GM12878 (cell line): ENCODE measurements at regions not wholly inside any gene's neighbourhood (a gene's known extent, or its start where the extent isn't known, plus 50 kb on each side); places are given as distances from the start of the nearest gene placed in this dataset.

Experiments used
- CEBPZ ChIP-seq: fragments of 150-350 bp; IDR thresholded peaks from 2 replicates; pipeline ENCODE4 v1.6.1; 2016; ENCODE audit warnings: low read depth, low read length
- JUND ChIP-seq: IDR thresholded peaks from 2 replicates; pipeline ENCODE4 v1.6.1; 2012; ENCODE audit warnings: low read depth, mild to moderate bottlenecking, low read length, improper control_type of control experiment, moderate library complexity
- MAX ChIP-seq: IDR thresholded peaks from 2 replicates; pipeline ENCODE4 v1.6.1; 2012; ENCODE audit warnings: low read depth, low read length, improper control_type of control experiment
- NFYB ChIP-seq: IDR thresholded peaks from 2 replicates; pipeline ENCODE4 v1.6.1; 2011; ENCODE audit warnings: low read depth, mild to moderate bottlenecking, low read length, improper control_type of control experiment, moderate library complexity; ENCODE audit not compliant: insufficient read depth
- RB1 ChIP-seq: fragments of 450-650 bp; formaldehyde crosslinking; IDR thresholded peaks from 2 replicates; pipeline ENCODE4 v1.6.1; 2017; ENCODE audit warnings: mild to moderate bottlenecking, borderline replicate concordance
- RCOR1 ChIP-seq: conservative IDR thresholded peaks from 2 replicates; pipeline ENCODE4 v1.6.1; 2012; ENCODE audit warnings: low read depth, low read length, improper control_type of control experiment
- REST ChIP-seq: IDR thresholded peaks from 2 replicates; pipeline ENCODE4 v1.6.1; 2012; ENCODE audit warnings: mild to moderate bottlenecking, low read depth, low read length
- TCF3 ChIP-seq: IDR thresholded peaks from 2 replicates; pipeline ENCODE4 v1.6.1; 2012; ENCODE audit warnings: low read depth, mild to moderate bottlenecking, low read length, borderline replicate concordance; ENCODE audit not compliant: insufficient read depth
- ZNF274 ChIP-seq: IDR thresholded peaks from one replicate; pipeline ENCODE4 v1.8.0; 2011; ENCODE audit not compliant: insufficient read length, insufficient read depth
- TF ChIP-seq, protein P1 (sequence below), 3 experiments: IDR thresholded peaks in 2 of 3; conservative IDR thresholded peaks in 1 of 3; 2 replicates each; pipeline ENCODE4 v1.5.1; 2011; ENCODE audit warnings: low read depth in 3 of 3, low read length in 3 of 3, mild to moderate bottlenecking in 3 of 3, control low read depth in 2 of 3, moderate library complexity in 2 of 3, inconsistent platforms in 1 of 3, mixed read lengths in 1 of 3; ENCODE audit not compliant: control insufficient read depth in 2 of 3, insufficient read depth in 1 of 3; ENCODE audit errors: extremely low read depth in 1 of 3

GRCh38 chr4:138450546-138451275 is 208.6 kb upstream of the SLC7A11 start:
- TF ChIP-seq NFYB (no peak), RB1 (no peak), CEBPZ (no peak), MAX (no peak), TCF3 (no peak), JUND (no peak), REST (no peak), RCOR1 (no peak), ZNF274 (no peak)
- TF ChIP-seq, protein P1, sequence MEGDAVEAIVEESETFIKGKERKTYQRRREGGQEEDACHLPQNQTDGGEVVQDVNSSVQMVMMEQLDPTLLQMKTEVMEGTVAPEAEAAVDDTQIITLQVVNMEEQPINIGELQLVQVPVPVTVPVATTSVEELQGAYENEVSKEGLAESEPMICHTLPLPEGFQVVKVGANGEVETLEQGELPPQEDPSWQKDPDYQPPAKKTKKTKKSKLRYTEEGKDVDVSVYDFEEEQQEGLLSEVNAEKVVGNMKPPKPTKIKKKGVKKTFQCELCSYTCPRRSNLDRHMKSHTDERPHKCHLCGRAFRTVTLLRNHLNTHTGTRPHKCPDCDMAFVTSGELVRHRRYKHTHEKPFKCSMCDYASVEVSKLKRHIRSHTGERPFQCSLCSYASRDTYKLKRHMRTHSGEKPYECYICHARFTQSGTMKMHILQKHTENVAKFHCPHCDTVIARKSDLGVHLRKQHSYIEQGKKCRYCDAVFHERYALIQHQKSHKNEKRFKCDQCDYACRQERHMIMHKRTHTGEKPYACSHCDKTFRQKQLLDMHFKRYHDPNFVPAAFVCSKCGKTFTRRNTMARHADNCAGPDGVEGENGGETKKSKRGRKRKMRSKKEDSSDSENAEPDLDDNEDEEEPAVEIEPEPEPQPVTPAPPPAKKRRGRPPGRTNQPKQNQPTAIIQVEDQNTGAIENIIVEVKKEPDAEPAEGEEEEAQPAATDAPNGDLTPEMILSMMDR (IDR thresholded peaks at IDR 0.05 in 2 of 3, conservative IDR thresholded peaks at IDR 0.05 in 1 of 3; ENCODE audit: control insufficient read depth in 2 of 3, extremely low read depth in 1 of 3, insufficient read depth in 1 of 3, low read depth in 3 of 3, low read length in 3 of 3) = no peak
